B cell (primary cell): ENCODE measurements at regions not wholly inside any gene's neighbourhood (a gene's known extent, or its start where the extent isn't known, plus 50 kb on each side); places are given as distances from the start of the nearest gene placed in this dataset.

Experiments
- ATAC-seq: fragments of 200-7000 bp; cut with Tn5 transposase; one replicate; pipeline ENCODE4 v1.10.0; 2021; ENCODE audit warnings: low read depth, mild to moderate bottlenecking, moderate number of reproducible peaks, moderate library complexity
- CTCF ChIA-PET: fragments of 350-600 bp; sonication (Branson Sonifier 250); formaldehyde crosslinking; loops from one replicate; lab custom pipeline; 2021; ENCODE audit warnings: antibody characterized with exemption, inconsistent platforms; lab: Charles Lee
- POLR2A ChIA-PET: fragments of 350-600 bp; sonication (Branson Sonifier 250); formaldehyde crosslinking; loops from one replicate; lab custom pipeline; 2021; ENCODE audit warnings: antibody characterized with exemption; lab: Charles Lee
- DNase-seq: peaks from one replicate; pipeline ENCODE4 v3.0.0; 2013
- H2AFZ ChIP-seq: 2 replicates; pipeline ENCODE4 v1.6.1; 2012; ENCODE audit warnings: mild to moderate bottlenecking, low read depth, low read length; ENCODE audit not compliant: insufficient read depth, poor library complexity, severe bottlenecking
- H3K27ac ChIP-seq, 2 donors: 1 replicate in 1 of 2; 2 replicates in 1 of 2; pipeline ENCODE4 v1.5.1; 2012 to 2013; ENCODE audit warnings: low read length in 2 of 2, mild to moderate bottlenecking in 2 of 2, moderate library complexity in 1 of 2
- H3K27me3 ChIP-seq, 4 experiments: fragments of 200-600 bp in 1 of 4; sonication (generic) in 1 of 4; replicated peaks in 1 of 4; 1 replicate in 2 of 4; 2 replicates in 2 of 4; pipeline versions ENCODE4 v1.6.1 to v1.7.0; 2013 to 2016; ENCODE audit warnings: low read length in 3 of 4, mild to moderate bottlenecking in 2 of 4, mixed read lengths in 1 of 4, moderate library complexity in 1 of 4; ENCODE audit not compliant: insufficient read depth in 4 of 4, control insufficient read depth in 3 of 4; ENCODE audit errors: control extremely low read depth in 1 of 4
- H3K36me3 ChIP-seq, 2 experiments: replicated peaks in 1 of 2; 1 replicate in 1 of 2; 2 replicates in 1 of 2; pipeline versions ENCODE4 v1.6.1 to v1.7.1; 2013; ENCODE audit warnings: low read length in 1 of 2; ENCODE audit not compliant: insufficient read depth in 2 of 2, control insufficient read depth in 1 of 2; ENCODE audit errors: control extremely low read depth in 1 of 2, extremely low read depth in 1 of 2
- H3K4me1 ChIP-seq, 2 donors: fragments of 200-600 bp in 1 of 2; sonication (generic) in 1 of 2; 1 replicate in 1 of 2; 2 replicates in 1 of 2; pipeline versions ENCODE4 v1.5.1 to v1.6.1; 2013 to 2017; ENCODE audit warnings: low read length in 2 of 2; ENCODE audit not compliant: control insufficient read depth in 2 of 2, insufficient read depth in 2 of 2
- H3K4me2 ChIP-seq: replicated peaks from 2 replicates; pipeline ENCODE3; 2012; ENCODE audit warnings: mild to moderate bottlenecking, low read depth, low read length; ENCODE audit not compliant: poor library complexity, severe bottlenecking
- H3K4me3 ChIP-seq, 5 experiments: fragments of 200-600 bp in 1 of 5; sonication (generic) in 1 of 5; 1 replicate in 3 of 5; 2 replicates in 2 of 5; pipeline versions ENCODE4 v1.5.1 to v1.7.0; 2011 to 2016; ENCODE audit warnings: low read length in 4 of 5, mild to moderate bottlenecking in 4 of 5, low read depth in 2 of 5, control low read depth in 1 of 5, moderate library complexity in 1 of 5; ENCODE audit not compliant: insufficient read depth in 1 of 5; ENCODE audit errors: control extremely low read depth in 1 of 5, extremely low read depth in 1 of 5
- H3K79me2 ChIP-seq: fragments of 200-600 bp; sonication (generic); one replicate; pipeline ENCODE4 v1.6.0; 2016; ENCODE audit warnings: low read length; ENCODE audit not compliant: control insufficient read depth, insufficient read depth
- H3K9ac ChIP-seq: fragments of 200-600 bp; sonication (generic); 2 replicates; pipeline ENCODE4 v1.6.1; 2017; ENCODE audit warnings: mild to moderate bottlenecking, low read length, moderate library complexity
- H3K9me3 ChIP-seq, 3 donors: one replicate each; pipeline versions ENCODE4 v1.6.1 to v1.7.1; 2013; ENCODE audit warnings: low read length in 2 of 3; ENCODE audit not compliant: control insufficient read depth in 2 of 3, insufficient read depth in 1 of 3; ENCODE audit errors: control extremely low read depth in 1 of 3
- H4K20me1 ChIP-seq: 2 replicates; pipeline ENCODE4 v1.6.0; 2012; ENCODE audit warnings: mild to moderate bottlenecking, low read length; ENCODE audit not compliant: insufficient read depth, control insufficient read depth, poor library complexity, severe bottlenecking
- H3K27ac Mint-ChIP-seq: one replicate; pipeline ENCODE4 v1.8.0; 2021; ENCODE audit warnings: mixed read lengths
- H3K27me3 Mint-ChIP-seq: one replicate; pipeline ENCODE4 v1.8.0; 2021; ENCODE audit warnings: mixed read lengths
- H3K4me1 Mint-ChIP-seq: one replicate; pipeline ENCODE4 v1.8.0; 2021; ENCODE audit warnings: mixed read lengths
- H3K4me3 Mint-ChIP-seq: one replicate; pipeline ENCODE4 v1.8.0; 2021; ENCODE audit warnings: mixed read lengths
- H3K9me3 Mint-ChIP-seq: one replicate; pipeline ENCODE4 v1.8.0; 2022; ENCODE audit warnings: mixed read lengths; ENCODE audit not compliant: insufficient read depth
- EZH2 ChIP-seq: IDR thresholded peaks from 2 replicates; pipeline ENCODE4 v1.6.1; 2012; ENCODE audit warnings: borderline replicate concordance, low read depth, mild to moderate bottlenecking, moderate library complexity, low read length; ENCODE audit not compliant: insufficient read depth, poor library complexity, severe bottlenecking
- WGBS: methylation state at CpG from one replicate; pipeline ENCODE4 v1.1.5; 2013; ENCODE audit warnings: missing lambda C conversion rate; ENCODE audit not compliant: insufficient coverage; 5-methylcytosine and 5-hydroxymethylcytosine counted together
- intact Hi-C: fragments of 100-400 bp; cut with micrococcal nuclease; formaldehyde crosslinking; loops from one replicate; pipeline ENCODE4 v1.10.0; 2022
- TF ChIP-seq, protein P1 (sequence below): fragments of 200-600 bp; IDR thresholded peaks from one replicate; pipeline ENCODE4 v1.8.0; 2022; ENCODE audit warnings: antibody characterized with exemption, mild to moderate bottlenecking

DNA sequence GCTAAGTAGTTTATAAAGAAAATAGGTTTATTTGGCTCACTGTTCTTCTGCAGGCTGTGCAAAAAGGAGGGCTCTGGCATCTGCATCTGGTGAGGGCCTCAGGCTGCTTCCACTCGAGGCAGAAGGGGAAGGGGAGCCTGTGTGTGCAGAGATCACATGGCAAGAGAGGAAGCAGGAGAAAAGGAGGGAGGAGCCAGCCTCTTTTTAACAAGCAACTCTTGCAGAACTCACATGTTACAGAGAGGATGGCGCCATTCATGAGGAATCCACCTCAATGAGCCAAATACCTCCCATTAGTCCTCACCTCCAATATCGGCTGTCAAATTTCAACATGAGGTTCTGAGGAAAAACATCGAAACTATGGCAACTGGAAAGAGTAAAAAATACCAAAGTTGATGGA, 666.6 kb upstream of the SLC35B3 start:
- Mint-ChIP-seq H3K27me3 (no peaks in the 10 kb centered on the region), H3K9me3 (peaks cover 10% of the 10 kb centered on the region), H3K4me1 (no peaks in the 10 kb centered on the region), H3K4me3 (no peak overlapping the region), H3K27ac (no peak overlapping the region)
- H3K27ac ChIP-seq = no peak overlapping the region
- ChIA-PET CTCF (no interaction called here), POLR2A (no interaction called here)
- TF ChIP-seq, protein P1, sequence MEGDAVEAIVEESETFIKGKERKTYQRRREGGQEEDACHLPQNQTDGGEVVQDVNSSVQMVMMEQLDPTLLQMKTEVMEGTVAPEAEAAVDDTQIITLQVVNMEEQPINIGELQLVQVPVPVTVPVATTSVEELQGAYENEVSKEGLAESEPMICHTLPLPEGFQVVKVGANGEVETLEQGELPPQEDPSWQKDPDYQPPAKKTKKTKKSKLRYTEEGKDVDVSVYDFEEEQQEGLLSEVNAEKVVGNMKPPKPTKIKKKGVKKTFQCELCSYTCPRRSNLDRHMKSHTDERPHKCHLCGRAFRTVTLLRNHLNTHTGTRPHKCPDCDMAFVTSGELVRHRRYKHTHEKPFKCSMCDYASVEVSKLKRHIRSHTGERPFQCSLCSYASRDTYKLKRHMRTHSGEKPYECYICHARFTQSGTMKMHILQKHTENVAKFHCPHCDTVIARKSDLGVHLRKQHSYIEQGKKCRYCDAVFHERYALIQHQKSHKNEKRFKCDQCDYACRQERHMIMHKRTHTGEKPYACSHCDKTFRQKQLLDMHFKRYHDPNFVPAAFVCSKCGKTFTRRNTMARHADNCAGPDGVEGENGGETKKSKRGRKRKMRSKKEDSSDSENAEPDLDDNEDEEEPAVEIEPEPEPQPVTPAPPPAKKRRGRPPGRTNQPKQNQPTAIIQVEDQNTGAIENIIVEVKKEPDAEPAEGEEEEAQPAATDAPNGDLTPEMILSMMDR = no peak
- TF ChIP-seq EZH2 = no peak
- DNase-seq (no peak), ATAC-seq (no peak)
- no peaks in the 10 kb centered on the region for H3K9me3 ChIP-seq
- H3K79me2 ChIP-seq = no peaks in the 10 kb centered on the region
- no peaks in the 10 kb centered on the region for H3K27me3 ChIP-seq
- no peaks in the 10 kb centered on the region for H3K36me3 ChIP-seq
- intact Hi-C loops = no loop called here
- no peak overlapping the region for H3K4me3 ChIP-seq
- H3K4me2 ChIP-seq = no peak overlapping the region
- no peaks in the 10 kb centered on the region for H4K20me1 ChIP-seq
- no peak overlapping the region for H3K9ac ChIP-seq
- H2AFZ ChIP-seq = no peak overlapping the region
- H3K4me1 ChIP-seq = no peaks in the 10 kb centered on the region
- WGBS = no CpG with 5 or more reads among the region's 4 CpGs

DNA sequence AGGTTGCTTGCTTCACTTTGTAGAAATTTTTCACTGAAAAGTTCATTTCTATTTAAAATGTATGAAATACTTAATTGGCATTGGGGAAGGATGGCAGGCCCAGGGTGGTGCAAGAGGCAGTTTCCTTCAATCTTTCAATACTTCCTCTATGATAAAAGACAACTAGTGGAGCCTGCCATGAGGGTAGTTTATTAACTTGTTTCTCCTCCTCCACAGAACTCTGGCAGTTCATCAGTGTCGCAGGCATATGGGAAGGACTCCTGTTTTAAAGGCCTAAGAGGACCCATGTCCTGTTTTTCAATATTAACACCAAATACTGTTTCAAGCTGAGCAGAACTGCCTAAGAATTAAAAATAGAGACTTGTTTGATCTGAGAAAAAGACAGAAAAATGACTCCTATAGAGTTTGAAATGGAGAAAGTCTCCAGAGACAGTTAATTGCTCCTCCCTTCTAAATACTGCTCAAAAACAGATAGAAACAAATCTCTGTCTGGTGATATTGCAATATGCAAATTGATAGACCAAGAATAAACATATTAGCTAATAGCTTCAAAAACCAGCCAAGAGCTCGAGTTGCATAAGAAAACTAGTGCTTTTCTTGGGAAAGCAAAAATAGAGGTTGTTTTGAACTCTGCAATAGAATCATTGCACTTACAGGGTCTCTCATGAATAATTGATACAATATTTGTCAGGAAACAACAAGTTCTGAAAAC, 665.7 kb upstream of the SLC35B3 start:
- Histone ChIP-seq H3K4me3 (no peak overlapping the region), H4K20me1 (no peaks in the 10 kb centered on the region), H3K9ac (no peak overlapping the region), H3K36me3 (no peaks in the 10 kb centered on the region), H2AFZ (no peak overlapping the region), H3K79me2 (no peaks in the 10 kb centered on the region), H3K27ac (no peak overlapping the region), H3K27me3 (no peaks in the 10 kb centered on the region), H3K4me1 (no peaks in the 10 kb centered on the region), H3K4me2 (no peak overlapping the region), H3K9me3 (no peaks in the 10 kb centered on the region)
- Mint-ChIP-seq H3K27me3 (no peaks in the 10 kb centered on the region), H3K9me3 (peaks cover 10% of the 10 kb centered on the region), H3K27ac (no peak overlapping the region), H3K4me1 (no peaks in the 10 kb centered on the region), H3K4me3 (no peak overlapping the region)
- ChIA-PET POLR2A (no interaction called here), CTCF (no interaction called here)
- no CpG with 5 or more reads among the region's 2 CpGs for WGBS
- TF ChIP-seq, protein P1 = no peak
- TF ChIP-seq EZH2 = no peak
- intact Hi-C loops = no loop called here
- no peak for ATAC-seq
- no peak for DNase-seq
